Activated CD4-positive, alpha-beta T cell treated with anti-CD3 and anti-CD28 coated beads for 4 hours (primary cell): ENCODE measurements at regions not wholly inside any gene's neighbourhood (a gene's known extent, or its start where the extent isn't known, plus 50 kb on each side); places are given as distances from the start of the nearest gene placed in this dataset.

Experiments used
- DNase-seq, 2 donors: peaks; one replicate each; pipeline ENCODE4 v3.0.0-alpha.2; 2020

DNA sequence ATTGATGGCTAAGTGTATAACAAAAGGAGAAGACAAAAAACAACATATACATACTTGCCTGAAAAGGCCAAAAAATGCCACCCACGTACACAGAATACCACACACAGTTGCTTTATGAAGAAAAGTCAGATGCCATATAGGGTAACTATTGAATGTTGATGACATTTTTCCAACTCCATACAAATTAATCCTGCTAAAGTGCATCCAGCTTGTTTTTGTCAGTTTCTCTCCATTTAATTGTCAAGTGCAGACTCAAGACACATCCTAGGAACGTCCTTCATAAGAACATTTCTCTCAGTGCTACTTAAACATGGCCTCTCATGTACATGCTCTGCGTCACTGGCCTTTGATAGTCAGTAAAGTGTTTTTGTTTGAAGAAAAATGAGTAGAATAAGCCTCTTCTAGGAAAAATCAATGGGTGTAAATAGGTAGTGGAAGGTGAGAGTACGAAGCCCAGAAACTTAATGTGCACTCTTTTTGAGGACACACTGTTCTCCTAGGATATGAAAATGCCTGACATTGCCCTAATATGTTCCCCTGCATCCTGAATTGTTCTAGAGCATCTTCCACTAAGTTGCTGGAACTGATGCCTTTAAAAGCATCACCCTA, 267.4 kb upstream of the ATP11B start:
- DNase-seq: no peak

DNA sequence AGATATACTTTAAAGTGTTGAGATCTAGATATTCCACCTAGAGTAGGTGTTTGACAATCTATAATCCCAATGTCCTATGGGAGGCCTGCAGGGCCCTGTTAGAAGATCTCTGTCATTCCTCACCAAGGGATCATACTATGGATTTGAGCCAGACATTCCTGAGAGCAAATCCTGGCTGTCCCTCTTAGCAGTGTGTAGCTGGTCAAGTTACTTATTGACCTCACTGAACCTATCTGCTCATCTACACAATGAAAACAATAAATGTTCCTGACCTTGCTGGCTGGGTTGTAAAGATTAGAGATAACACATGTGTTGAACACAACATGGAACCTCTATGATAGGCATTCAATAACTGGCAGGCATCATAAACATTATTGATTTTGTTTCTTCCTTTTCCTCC, 265.6 kb upstream of the ATP11B start:
- DNase-seq: no peak

DNA sequence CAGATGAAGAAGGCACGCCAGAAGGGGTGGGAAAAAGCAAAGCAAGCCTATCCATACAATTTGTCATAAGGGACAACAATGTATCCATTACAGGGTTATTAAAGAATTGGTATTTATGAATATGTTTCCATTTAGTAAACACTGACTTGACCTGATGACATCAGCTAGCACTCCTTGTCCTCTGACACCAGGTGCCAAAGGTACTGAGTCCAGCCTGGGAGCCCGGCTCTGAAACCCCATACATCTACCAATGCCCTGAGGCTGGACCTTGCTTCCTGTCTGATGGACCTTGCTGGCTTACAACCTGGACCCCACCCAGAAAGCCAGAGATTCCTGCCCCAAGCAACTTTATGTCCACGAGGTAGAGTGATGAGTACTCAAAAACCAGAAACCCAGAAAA, 263.0 kb upstream of the ATP11B start:
- DNase-seq: no peak

DNA sequence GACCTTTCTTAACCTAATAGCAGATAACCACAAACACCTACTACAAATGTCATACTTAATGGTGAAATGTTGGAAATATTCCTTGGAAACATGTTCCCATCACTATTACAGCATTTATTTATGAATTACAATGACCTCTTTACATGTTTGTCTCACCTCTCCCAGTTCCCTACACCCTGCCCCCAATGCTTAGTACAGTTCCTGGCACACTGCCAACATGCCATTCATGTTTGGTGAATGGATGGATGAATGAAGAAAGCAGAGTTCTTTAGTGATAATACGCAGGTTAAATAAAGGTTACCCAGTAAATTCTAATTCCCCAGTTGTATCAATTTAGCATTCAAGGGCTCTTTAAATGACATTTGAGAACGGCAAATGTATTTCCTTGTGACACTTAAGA, 259.9 kb upstream of the ATP11B start:
- DNase-seq: no peak

DNA sequence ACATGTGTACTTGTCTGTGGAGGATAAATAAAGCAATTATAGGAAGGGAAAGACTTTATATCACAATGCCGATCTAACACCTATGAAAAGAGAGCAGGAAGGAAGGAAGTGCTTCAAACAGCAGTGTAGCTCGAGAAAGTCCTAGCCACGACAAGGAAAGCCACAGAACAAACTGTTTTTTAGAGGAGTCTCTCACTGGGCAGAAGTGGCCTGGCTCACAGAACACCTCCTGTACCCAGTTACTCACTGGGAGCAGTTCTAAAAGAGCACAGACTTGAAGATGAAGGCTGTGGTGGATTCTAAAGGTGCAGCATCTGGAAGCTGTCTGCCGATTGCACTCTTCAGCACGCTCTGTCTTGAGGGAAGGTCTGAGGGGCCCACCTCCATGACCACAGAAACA, 248.8 kb upstream of the ATP11B start:
- DNase-seq: no peak

DNA sequence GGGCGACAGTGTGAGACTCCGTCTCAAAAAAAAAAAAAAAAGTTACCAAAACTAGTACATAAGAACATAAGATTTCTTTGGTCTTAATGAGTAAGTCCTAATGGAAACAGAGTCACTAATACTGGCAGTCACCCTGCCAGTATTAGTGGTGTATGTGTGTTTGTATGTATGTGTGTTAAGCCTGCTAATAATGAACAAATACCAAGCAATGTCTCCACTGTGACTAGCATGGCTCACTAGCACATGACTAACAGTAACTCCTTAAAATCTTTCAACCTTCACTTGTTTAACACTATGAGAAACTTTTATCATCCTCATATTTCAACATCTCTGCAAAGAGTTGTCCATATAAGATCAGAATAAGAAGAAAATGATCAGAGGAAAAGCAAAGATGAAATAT, 231.0 kb upstream of the ATP11B start:
- no peak for DNase-seq

DNA sequence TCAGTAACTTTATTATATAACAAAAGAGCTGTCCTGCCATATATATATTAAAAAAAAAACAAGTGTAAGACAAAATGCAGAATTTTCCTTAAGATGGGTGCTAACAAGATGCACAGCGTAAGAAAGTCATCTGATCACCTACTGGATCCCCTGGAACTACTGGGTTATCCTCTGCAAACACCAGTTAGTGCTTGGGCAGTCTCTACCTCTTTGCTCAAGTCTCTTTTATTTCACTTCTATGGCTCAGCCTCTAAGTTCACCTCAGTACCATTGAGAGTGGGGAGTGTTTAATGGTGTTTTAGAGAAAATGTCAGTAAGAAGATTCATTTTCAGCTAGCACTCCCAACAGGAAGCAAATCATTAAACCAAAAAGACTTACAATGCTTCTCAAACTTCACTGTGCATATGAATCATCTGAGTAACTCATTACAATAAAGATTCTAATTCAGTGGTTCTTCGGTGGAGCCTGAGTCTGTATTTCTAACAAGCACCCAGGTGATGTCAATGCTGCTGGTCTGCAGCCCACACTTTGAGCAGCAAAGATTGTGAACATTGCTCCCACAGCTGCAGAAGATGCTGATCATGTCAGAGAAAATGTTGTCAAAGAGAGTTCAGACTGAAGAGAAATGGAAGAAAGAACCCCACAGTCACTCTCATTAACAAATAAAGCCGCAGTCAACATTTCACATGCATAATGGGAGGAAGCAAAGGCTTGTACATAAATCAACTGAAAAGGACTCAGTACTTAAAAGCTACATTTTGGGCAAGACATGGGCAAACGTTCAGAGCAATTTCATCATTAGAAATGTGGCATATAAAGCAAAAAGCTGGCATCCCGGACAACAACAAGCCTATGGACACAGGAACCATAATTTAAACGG, 227.1 kb upstream of the ATP11B start:
- DNase-seq: no peak

DNA sequence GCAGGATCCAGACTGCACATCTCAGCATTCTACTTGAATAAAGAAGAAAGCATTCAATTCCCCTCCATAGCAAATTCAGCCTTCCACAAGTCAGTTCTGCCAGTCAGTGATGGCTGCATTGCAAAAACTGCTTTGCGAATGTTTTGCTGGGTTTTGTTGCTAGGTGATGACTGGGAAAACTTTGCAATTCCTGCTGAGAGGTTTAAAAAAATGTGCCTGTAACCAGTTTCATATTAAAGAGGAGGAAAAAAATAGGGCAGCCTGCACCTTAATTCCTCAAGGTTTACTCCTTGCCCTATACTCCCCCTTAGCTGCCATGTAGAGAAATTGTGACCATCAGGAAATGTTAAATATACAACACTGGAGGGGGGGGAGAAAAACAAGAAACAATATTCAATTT, 225.6 kb upstream of the ATP11B start:
- DNase-seq: no peak

DNA sequence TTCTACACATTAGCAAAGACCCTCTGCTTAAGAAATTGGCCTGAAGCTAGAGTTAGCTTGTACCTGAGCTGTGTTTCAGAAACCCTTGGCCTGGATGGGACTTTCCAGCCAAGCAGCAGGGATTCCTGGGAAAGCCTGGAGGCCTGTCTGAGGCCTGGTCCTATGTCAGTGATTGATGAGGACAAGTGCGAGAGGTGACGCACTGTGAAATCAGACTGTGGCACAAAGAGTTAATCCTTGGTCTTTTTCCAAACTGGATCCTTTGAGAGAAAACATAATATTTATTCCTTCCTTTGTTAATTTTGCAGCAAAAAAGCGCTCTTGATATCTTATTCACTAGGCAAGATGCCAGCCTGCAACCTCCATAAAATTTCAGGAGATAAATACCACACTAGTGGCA, 225.0 kb upstream of the ATP11B start:
- no peak for DNase-seq

DNA sequence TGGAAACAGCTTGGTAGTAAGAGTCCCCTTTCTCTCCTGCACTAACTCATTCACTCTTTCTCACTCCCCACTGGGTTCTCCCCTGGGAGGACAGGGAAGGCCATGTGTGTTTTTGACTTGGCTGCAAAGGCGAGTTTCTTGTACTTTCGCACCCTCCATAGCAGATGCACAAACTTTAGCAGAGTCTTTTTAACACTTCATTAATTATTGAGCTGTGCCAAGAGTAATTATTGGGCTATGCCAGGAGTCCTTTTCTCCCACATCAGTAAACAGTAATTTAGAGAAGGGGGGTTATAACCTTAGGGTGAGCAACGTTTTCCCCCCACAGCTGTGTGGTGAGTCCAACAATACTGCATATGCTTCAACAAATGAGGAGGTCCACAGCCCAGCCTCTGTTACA, 224.4 kb upstream of the ATP11B start:
- DNase-seq: no peak

DNA sequence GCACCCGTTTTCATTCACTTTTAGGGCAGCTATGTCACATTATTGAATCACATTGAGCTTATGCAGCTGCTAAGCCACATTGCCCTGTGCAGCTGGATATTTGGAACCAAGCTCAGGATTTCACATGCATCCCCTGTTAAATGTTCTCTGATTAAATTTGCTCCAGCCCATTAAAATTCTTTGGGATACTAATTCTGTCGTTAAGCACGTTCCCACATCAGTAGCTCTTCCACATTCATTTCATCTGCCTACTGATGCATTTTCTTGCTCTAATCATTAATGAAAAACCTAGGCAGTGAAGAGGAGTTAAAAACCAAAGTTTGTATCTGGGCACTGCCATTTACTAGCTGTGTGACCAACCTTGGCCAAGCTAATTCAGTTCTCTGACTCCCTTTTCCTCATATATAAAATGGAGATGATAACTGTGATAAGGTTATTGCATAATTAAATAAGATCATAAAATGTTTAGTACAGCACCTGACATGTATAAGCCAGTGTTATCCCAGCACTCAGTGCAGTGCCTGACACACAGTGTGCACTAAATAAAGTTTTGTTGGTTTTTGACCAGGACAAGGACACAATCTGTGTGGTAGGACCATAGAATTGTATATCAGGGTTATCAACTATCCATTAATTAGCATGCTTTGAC, 222.2 kb upstream of the ATP11B start:
- DNase-seq: no peak

DNA sequence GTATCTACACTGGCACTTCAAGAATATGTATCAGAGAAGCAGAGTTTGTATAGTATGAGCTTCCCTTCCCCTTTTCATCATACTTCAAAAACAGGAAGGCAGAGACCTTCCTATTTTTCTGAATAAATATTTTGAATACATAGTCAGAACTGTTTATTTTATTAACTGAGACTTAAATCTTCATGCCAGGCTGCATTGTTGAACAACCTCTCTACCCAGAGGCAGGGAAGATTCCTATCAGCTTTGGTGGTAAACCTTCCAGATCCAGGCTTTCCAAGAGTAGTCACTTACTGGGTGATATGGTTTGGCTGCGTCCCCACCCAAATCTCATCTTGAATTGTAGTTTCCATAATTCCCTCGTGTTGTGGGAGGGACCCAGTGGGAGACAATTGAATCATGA, 217.4 kb upstream of the ATP11B start:
- DNase-seq: no peak

DNA sequence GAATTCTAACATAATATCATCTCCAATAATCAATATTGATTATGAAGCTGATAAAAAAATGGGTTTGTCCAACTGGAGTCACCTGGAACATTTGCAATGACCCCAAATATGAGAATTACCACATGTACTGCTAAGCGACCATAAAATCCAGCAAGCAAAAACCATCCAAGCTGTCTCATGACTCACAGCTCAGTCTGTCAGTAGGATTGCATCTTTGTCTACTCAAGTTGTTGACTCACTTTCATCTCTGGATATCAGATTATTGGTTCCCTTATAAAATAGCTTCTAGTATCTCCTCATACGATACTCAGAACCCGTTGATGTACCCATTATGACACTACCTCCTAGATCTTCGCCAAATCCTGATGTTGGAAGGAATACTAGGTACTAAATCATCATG, 209.8 kb upstream of the ATP11B start:
- no peak for DNase-seq

DNA sequence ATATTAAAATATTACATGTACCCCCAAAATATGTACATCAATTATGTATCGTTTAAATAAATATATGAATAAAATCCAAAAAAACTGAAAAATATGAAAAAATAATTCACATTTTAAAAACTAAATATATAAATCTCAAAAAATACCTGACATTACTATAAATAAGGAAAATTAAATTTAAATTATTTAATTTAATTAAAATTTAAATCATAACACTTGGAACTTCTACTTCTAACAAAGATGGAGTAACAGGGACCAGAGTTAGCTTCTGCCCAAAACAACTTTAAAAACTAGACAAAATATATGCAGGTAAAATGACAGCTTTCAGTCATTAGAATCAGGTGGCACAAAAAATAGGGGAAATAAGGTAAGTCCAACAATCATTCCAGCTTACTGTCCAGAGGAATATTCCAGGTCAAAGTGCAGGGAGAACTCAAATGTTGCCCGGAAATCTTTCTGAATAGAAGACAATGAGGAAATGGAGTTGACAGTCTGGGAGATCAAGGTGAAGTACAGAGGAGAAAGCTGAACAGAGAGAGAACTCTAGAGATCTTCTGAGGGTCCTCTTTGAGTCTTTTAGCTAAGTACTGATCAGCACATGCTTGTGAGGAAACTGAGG, 207.7 kb upstream of the ATP11B start:
- DNase-seq: no peak

DNA sequence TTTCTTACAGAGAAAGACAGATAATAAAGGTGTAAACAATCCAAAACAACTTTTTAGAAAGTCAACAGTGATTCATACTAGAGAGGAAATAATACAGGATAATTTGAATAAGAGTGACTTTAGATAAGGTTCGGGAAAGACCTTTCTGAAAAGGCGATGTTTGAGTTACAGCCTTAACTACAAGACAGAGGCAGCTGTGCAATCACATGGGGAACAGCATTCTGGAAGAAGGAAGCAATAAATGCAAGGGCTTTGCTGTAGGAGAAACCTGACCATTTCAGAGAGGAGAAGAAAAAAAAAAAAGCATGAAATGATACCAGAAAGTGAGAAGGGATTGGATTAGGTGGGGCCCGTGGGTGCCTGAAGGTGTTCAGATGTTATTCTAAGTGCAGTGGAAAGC, 200.6 kb upstream of the ATP11B start:
- DNase-seq: no peak

DNA sequence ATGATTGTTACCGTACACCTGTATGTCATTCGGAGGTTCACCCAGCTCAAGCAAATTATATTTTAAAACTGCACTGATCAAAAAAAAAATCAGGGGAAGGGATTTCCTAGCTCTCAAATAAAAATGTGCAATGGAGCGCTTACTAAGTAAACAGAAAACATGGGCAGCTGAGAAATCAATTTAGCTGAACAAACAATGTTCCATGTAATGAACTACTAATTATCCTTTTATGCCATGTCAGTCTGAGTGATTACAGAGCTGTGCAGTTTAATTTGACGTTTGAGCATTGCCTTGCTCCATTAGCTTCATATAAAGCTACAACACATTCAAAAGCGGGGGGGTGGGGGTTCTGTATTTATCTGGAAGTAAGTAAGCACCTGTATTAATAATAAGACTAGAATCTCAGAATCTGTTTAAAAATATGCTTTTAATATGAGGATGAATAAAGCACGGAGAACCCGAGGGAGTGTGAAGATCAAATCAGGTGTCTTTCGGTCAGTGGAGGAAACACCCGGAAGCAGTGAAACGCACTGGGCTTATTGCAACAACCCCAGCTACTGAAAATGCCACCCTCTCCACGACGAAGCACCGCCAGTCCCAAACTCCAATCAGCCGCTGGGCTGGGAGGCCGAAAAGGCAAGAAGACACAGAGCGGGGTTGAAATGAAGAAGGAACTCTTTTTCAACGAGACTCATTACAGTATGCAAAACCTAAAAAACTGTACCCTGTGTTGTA, 196.5 kb upstream of the ATP11B start:
- DNase-seq: no peak

DNA sequence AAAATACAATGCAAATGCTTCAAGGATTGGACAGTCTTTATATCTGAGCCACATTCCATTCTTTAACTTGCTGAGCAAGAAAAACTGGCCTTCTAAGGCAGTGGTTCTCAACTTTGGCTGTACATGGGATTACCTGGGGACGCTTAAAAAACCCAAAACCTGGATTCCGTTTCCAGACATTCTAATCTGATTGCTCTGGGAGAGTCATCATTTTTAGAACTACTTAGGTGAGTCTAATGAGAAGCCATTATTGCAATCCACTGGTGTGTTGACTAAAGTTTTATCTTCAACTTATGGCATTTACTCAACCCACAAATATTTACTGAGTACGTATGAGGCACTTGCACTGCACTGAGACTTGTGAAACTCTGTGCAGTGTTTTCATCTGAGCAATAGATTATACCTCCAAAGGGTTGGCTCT, 195.7 kb upstream of the ATP11B start:
- no peak for DNase-seq

DNA sequence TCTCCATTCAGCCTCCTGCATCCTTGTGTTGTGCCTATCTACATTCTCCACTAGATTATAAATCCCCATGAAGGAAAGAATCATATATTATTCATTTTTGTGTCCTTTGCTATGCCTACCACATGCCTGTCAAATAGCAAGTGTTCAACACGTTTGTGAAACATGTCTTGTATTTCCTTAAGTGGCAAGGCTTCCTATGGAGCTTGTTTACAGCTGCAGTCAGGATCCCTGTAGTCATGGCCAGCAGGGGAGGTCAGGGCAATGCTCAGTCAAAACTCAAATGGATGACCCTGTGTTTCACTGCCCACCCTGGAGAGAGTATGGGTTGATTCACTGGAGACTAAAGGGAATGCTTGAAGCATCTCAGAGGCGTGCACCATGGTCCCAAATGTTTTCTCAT, 191.7 kb upstream of the ATP11B start:
- no peak for DNase-seq

DNA sequence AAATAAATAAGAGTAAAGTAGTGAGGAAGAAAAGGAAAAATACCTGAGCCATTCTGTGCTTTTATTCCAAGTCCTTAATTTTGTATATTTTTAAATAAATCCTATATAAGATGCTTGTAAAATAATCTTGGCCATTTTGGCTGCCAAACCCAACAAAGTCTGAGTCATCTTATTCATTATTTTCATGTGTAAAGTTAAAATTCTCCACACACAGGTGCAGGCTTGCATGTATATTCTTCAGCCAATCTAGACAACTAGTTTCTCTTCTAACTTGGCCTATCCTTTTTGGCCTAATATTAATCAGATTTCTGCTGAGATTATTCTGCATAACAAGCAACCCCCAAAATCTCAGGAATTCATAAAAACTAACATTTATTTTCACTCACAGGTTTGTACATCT, 189.8 kb upstream of the ATP11B start:
- DNase-seq: no peak

DNA sequence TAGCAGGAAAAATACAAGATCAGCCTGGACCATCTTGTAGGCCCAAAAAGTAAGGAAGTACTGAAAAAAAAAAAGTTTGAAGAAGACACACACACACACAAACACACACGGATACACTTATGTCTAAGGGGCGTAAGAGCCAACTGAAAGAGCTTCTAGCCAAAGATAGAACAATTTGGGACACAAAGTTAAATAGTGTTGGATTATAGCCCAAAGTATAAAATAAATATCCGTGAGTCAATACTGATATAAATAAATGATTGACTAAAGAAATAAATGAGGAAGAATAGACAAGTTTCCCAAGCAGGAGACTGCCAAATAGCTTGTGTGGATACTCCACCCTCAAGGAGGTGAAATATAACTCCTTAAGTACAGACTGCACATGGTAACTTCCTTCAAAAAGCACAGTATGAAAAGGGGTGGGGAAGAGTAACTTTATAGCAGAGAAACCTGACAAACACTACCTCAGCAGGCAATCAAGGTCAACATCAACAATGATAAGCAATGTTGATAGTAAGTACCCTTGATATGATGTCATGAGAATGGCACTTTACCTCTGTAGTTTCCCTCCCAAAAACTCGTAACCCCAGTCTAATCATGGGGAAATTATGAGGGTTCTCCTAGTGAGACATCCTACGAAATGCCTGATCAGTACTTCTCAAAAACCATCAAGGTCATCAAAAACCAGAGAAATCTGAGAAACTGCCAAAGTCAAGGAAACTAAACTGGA, 187.3 kb upstream of the ATP11B start:
- DNase-seq: no peak

DNA sequence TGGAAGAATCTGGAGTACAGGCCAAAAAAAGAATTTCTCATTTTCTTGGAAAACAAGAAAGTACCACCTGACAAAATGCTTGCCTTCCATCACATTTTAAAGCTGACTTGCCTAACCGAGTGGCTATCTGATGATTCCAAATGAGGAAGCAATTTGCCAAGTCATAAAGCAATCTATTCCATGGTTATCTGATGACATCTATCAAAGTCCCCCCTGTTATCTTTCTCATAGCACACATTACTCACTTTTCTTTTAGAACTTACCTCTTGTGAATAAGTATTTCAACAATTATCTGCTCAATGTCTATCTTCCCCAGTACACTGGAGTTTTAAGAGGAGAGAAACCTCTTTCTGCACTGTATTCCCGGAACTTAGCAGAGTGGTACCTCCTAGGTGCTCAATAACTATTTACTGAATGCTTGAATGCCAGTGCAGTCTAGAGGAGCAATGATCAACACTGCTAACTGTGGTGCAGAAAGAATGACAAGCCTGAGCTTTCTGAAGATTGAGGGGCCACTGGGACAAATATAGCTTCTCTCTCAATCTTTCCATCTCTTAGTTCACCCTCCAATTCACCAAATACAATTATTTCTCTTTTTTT, 186.3 kb upstream of the ATP11B start:
- no peak for DNase-seq

DNA sequence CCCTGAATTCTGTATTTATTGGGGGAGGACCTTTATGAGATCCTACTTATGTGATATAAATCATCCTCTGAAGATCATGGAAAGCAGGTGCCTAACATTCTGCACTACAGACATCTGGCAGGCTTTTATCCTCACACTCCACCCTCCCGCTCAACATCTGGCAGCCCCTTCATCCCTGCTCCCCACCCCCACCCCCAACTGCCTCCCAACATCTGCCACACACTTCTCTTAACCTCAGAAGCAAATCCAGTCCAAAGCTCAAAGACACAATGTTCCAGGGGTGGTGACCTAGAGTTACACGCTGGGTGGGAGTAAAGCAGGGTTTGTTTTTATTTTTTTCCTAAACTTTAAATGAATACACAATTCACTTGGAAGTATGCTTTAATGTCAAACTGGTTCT, 184.5 kb upstream of the ATP11B start:
- no peak for DNase-seq
